NCI-H2171 treated with DMSO at 0.1 percent for 48 hours (cell line): ENCODE measurements at regions not wholly inside any gene's neighbourhood (a gene's known extent, or its start where the extent isn't known, plus 50 kb on each side); places are given as distances from the start of the nearest gene placed in this dataset.
"Not testable (repeated sequence)": the region's sequence is repeated elsewhere in the genome, so short reads cannot be mapped to it uniquely, and the experiment has no call there.

Source experiments
- DNase-seq: peaks from one replicate; lab custom pipeline; 2025; lab: John Stamatoyannopoulos, UW

- DNase-seq = no peak
These were observed 165.3 kb upstream of the RASSF8 start for GRCh38 chr12:25793196-25793595.

GRCh38 chr12:25794571-25794970 lies 163.9 kb upstream of the RASSF8 start:
- no peak for DNase-seq

GRCh38 chr12:25796523-25797000 lies 161.9 kb upstream of the RASSF8 start:
- DNase-seq = no peak

- no peak for DNase-seq
These were observed 161.1 kb upstream of the RASSF8 start for GRCh38 chr12:25797386-25797785.

- no peak for DNase-seq
These were observed 160.5 kb upstream of the RASSF8 start for GRCh38 chr12:25797949-25798348.

GRCh38 chr12:25800101-25800500 lies 158.4 kb upstream of the RASSF8 start:
- DNase-seq = no peak

GRCh38 chr12:25801734-25802133 lies 156.7 kb upstream of the RASSF8 start:
- DNase-seq = no peak

GRCh38 chr12:25802143-25802542 lies 156.3 kb upstream of the RASSF8 start:
- no peak for DNase-seq

GRCh38 chr12:25803029-25803664 lies 155.3 kb upstream of the RASSF8 start:
- not testable (repeated sequence) for DNase-seq

DNA sequence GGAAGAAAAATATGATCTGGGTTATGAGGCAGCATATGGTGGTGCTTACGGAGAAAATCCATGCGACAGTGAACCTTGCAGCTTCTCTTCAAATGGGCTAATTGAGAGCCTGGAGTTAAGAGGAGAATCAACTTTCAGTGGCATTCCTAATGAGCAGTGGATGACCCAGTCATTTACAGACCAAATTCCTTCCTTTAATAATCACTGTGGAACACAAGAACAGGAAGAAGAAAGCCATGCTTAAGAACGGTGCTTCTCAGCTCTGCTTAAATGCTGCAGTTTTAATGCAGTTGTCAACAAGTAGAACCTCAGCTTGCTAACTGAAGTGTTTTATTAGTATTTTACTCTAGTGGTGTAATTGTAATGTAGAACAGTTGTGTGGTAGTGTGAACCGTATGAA lies 154.2 kb upstream of the RASSF8 start:
- not testable (repeated sequence) for DNase-seq

GRCh38 chr12:25806271-25806670 lies 152.2 kb upstream of the RASSF8 start:
- no peak for DNase-seq

GRCh38 chr12:25808604-25809003 lies 149.9 kb upstream of the RASSF8 start:
- DNase-seq = no peak

GRCh38 chr12:25810683-25811082 lies 147.8 kb upstream of the RASSF8 start:
- no peak for DNase-seq

GRCh38 chr12:25811656-25812126 lies 146.8 kb upstream of the RASSF8 start:
- DNase-seq = no peak

DNA sequence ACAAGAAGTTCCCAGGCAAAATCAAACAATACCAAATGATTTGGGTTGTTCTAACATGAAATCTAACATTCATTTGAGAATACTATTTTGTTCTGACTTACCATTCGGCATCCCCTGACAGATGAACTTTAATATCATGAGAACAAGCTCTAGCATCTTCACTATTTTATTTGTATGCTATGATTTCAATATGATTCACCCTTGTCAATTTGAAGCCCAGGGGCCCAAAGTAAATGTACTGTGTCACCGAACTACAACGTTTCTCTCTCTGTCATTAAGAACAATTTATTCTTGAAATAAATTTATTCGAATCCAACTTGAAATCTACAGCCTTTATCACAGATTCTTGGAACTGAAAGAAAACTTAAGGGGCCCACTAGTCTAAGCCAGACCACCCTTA lies 146.2 kb upstream of the RASSF8 start:
- no peak for DNase-seq

- no peak for DNase-seq
These were observed 144.6 kb upstream of the RASSF8 start for GRCh38 chr12:25813843-25814242.

DNA sequence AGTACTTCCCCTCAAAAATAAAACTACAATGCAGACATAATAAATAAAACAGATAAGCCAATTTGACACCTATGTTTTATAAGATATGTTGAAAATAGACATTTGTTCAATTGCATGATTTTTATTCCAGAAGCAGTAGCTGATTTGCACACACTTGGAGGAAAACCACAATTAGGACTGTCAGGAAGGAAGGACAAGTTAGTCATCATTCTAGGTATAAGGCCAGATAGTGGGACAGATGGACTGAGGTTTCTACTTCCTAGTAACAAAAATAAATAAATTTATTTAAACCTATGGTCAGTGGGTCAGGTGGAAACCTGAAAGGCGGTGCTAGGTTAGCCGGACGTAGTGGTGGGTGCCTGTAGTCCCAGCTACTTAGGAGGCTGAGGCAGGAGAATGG lies 141.8 kb upstream of the RASSF8 start:
- no peak for DNase-seq

DNA sequence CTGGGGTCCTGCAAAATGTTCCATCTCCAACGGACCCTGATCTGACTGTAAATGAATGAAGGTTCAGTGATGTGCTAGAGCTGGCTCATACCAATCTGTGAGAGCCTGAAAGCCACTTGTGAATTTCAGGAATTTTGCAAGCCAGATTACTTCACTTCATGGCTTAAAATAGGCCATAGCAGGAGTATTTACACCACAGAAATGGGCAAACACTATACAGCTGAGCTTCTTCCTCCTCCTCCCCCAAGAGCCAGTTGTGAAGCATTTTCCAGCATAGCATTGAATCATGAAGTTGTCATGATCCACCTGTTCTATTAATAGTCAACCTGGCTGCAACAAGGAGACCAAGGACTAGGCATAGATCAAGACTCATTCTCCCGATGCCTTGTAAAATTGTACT lies 141.3 kb upstream of the RASSF8 start:
- DNase-seq = no peak

GRCh38 chr12:25818596-25819390 lies 139.7 kb upstream of the RASSF8 start:
- DNase-seq = no peak

GRCh38 chr12:25819691-25820090 lies 138.8 kb upstream of the RASSF8 start:
- no peak for DNase-seq

DNA sequence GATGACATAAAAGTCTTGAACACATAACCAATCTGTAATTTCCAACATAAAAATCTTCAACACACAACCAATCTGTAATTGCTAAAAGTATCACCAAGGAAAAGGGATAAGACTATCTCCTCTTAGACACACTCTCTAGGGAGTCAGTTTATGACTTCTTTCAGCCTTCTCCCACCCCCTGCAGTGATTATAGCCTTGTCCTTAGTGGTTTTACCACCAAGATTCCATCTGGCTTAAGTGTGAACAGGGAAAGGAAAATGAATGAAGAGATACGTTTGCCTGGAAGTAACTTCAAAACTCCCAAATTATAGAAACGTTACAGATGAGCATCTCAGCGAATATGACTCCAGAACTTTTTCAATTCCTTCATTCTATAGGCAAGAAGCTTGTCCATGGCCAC lies 136.2 kb upstream of the RASSF8 start:
- DNase-seq = no peak

GRCh38 chr12:25824734-25825133 lies 133.7 kb upstream of the RASSF8 start:
- DNase-seq = no peak

DNA sequence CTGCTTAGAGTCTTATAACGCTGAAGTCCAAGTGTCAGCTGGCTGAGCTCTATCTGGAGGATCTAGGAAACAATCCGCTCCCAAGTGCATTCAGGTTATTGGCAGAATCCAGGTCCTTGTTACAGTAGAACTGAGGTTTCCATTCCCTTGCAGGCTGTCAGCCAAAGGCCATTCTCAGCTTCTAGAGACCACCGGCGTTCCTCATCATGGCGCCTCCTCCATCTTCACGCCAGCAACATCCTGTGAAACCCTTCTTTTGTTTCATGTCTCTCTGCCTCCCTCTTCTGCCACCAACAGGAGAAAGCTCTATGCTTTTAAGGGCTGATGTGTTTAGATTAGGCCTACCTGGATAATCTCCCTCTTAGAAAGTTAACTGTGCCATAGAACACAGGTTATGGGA lies 133.0 kb upstream of the RASSF8 start:
- DNase-seq = peak; percentile 4
